SU-DHL-6 (cell line): ENCODE measurements at regions not wholly inside any gene's neighbourhood (a gene's known extent, or its start where the extent isn't known, plus 50 kb on each side); places are given as distances from the start of the nearest gene placed in this dataset.

Experiments
- H2AFZ ChIP-seq: fragments of 200-600 bp; sonication (generic); 2 replicates; pipeline ENCODE4 v1.6.1; 2014; ENCODE audit warnings: low read depth, mild to moderate bottlenecking, moderate library complexity, mixed read lengths, antibody characterized with exemption, low read length; ENCODE audit not compliant: severe bottlenecking
- H3F3A ChIP-seq: fragments of 200-600 bp; shearing (Covaris generic); 2 replicates; pipeline ENCODE4 v1.6.0; 2016; ENCODE audit warnings: antibody characterized with exemption, mild to moderate bottlenecking; ENCODE audit not compliant: insufficient read depth
- H3K27ac ChIP-seq: fragments of 200-600 bp; sonication (generic); 2 replicates; pipeline ENCODE4 v1.5.1; 2016; ENCODE audit warnings: low read depth, mild to moderate bottlenecking, low read length, moderate library complexity, mixed read lengths
- H3K27me3 ChIP-seq: fragments of 200-600 bp; sonication (generic), shearing (Covaris generic); 2 replicates; pipeline ENCODE4 v1.6.0; 2014; ENCODE audit warnings: mild to moderate bottlenecking, low read length
- H3K36me3 ChIP-seq: fragments of 200-600 bp; sonication (generic); 2 replicates; pipeline ENCODE4 v1.6.1; 2014; ENCODE audit warnings: mild to moderate bottlenecking, low read length, mixed read lengths
- H3K4me2 ChIP-seq: fragments of 300-600, 200-600 bp; shearing (Covaris generic), sonication (generic); 2 replicates; pipeline ENCODE4 v1.6.0; 2014; ENCODE audit warnings: low read length, low read depth, mild to moderate bottlenecking; ENCODE audit not compliant: poor library complexity, severe bottlenecking
- H3K4me3 ChIP-seq: fragments of 200-600 bp; sonication (generic); 2 replicates; pipeline ENCODE4 v1.5.1; 2014; ENCODE audit warnings: antibody characterized with exemption, low read length, mild to moderate bottlenecking, mixed read lengths; ENCODE audit not compliant: insufficient read depth, poor library complexity, severe bottlenecking
- H3K79me2 ChIP-seq: fragments of 200-600 bp; sonication (generic); 2 replicates; pipeline ENCODE4 v1.6.1; 2014; ENCODE audit warnings: mild to moderate bottlenecking, low read length, moderate library complexity; ENCODE audit not compliant: insufficient read depth
- H3K9ac ChIP-seq: fragments of 200-600 bp; sonication (generic); 2 replicates; pipeline ENCODE4 v1.7.0; 2014; ENCODE audit warnings: mild to moderate bottlenecking, low read length
- H3K9me2 ChIP-seq: fragments of 200-600 bp; sonication (generic); replicated peaks from 2 replicates; pipeline ENCODE4 v1.6.1; 2014; ENCODE audit warnings: low read length; ENCODE audit not compliant: insufficient read depth
- H3K9me3 ChIP-seq: fragments of 200-600 bp; sonication (generic); 2 replicates; pipeline ENCODE4 v1.6.1; 2014; ENCODE audit warnings: low read length, mixed read lengths; ENCODE audit not compliant: insufficient read depth
- H4K20me1 ChIP-seq: fragments of 200-600 bp; sonication (generic); 2 replicates; pipeline ENCODE4 v1.6.1; 2014; ENCODE audit warnings: low read depth, mild to moderate bottlenecking, antibody characterized with exemption, low read length, moderate library complexity, mixed read lengths
- EZH2phosphoT487 ChIP-seq: fragments of 200-600 bp; sonication (generic), shearing (Covaris generic); conservative IDR thresholded peaks from 2 replicates; pipeline ENCODE4 v1.6.1; 2018; ENCODE audit warnings: mild to moderate bottlenecking, antibody characterized with exemption, low read length, moderate library complexity, mixed read lengths
- TF ChIP-seq, protein P1 (sequence below): fragments of 200-600 bp; sonication (generic); IDR thresholded peaks from one replicate; pipeline ENCODE4 v1.5.1; 2017; ENCODE audit warnings: antibody characterized with exemption, mild to moderate bottlenecking, low read length, moderate library complexity; ENCODE audit not compliant: insufficient read depth, poor library complexity, severe bottlenecking

DNA sequence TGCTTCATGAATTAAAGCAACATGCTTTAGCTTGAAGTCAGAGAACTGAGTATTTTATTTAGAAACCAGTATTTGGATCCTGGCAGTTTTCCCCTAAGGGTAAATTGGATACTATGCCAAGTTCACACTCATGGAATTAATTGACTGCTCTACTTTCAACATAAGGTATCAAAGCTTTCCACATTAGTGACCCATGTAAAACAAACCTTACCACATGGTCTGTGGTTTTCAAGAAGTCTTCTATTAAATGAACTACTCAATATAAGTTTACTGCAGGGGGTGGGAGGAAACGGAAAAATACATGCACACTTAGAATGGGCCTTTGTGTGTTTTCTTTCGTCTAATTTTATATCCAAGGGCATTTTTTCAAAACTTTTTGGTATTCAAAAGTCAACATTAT, 232.0 kb upstream of the FBXL7 start:
- Histone ChIP-seq H3K79me2 (no peaks in the 10 kb centered on the region), H2AFZ (no peak overlapping the region), H3K27me3 (no peaks in the 10 kb centered on the region), H3K4me3 (no peak overlapping the region), H3F3A (no peaks in the 10 kb centered on the region), H3K9me2 (no peaks in the 10 kb centered on the region), H3K27ac (no peak overlapping the region), H3K9me3 (no peaks in the 10 kb centered on the region), H3K36me3 (no peaks in the 10 kb centered on the region), H3K4me2 (no peak overlapping the region), H3K9ac (no peak overlapping the region), H4K20me1 (no peaks in the 10 kb centered on the region)
- TF ChIP-seq, protein P1, sequence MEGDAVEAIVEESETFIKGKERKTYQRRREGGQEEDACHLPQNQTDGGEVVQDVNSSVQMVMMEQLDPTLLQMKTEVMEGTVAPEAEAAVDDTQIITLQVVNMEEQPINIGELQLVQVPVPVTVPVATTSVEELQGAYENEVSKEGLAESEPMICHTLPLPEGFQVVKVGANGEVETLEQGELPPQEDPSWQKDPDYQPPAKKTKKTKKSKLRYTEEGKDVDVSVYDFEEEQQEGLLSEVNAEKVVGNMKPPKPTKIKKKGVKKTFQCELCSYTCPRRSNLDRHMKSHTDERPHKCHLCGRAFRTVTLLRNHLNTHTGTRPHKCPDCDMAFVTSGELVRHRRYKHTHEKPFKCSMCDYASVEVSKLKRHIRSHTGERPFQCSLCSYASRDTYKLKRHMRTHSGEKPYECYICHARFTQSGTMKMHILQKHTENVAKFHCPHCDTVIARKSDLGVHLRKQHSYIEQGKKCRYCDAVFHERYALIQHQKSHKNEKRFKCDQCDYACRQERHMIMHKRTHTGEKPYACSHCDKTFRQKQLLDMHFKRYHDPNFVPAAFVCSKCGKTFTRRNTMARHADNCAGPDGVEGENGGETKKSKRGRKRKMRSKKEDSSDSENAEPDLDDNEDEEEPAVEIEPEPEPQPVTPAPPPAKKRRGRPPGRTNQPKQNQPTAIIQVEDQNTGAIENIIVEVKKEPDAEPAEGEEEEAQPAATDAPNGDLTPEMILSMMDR, result no peak
- no peak for TF ChIP-seq EZH2phosphoT487

DNA sequence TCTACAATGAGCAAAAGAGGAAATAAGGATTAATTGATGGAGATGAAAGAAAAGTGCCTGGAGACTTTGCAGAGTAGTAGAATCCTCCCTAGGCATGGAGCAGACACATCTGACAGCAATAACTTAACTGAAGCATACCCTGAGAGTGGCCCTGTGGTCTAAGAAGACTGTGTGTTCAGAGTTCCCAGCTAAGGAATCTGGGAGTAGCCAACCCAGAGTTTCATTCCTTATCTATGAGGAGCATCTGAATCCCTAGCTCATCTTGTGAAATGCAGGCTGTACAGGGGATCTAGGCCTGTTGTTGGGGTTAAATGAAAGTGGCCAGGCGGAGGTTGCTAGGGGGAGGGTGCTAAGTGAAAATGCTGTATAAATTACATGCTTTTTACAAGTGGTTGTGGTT, 233.1 kb upstream of the FBXL7 start:
- H3K4me3 ChIP-seq, result no peak overlapping the region
- no peaks in the 10 kb centered on the region for H3K9me2 ChIP-seq
- H3K36me3 ChIP-seq, result no peaks in the 10 kb centered on the region
- H3K27ac ChIP-seq, result no peak overlapping the region
- H3K27me3 ChIP-seq, result no peaks in the 10 kb centered on the region
- no peak overlapping the region for H3K9ac ChIP-seq
- no peak overlapping the region for H3K4me2 ChIP-seq
- TF ChIP-seq EZH2phosphoT487, result no peak
- TF ChIP-seq, protein P1, result no peak
- no peaks in the 10 kb centered on the region for H3K79me2 ChIP-seq
- no peaks in the 10 kb centered on the region for H3K9me3 ChIP-seq
- no peaks in the 10 kb centered on the region for H3F3A ChIP-seq
- H4K20me1 ChIP-seq, result no peaks in the 10 kb centered on the region
- H2AFZ ChIP-seq, result no peak overlapping the region

DNA sequence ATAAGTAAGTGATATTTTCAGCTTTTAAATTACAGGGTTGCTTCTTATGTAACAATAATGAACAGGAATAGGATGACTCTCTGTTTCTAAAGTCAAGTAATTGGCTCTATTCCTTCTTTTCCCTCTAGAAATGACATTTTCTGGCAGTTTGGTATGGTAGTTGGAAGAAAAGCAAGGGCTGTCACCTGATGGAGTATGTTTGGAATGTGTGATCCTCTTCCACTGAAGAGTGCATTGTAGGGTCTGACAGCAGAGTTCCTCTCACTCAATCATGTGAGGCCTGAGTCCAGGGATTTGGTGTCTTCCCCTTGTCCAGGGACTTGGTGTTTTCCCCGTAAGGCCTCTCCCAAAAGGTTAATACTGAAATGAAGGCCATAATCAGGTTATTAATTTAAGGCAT, 233.8 kb upstream of the FBXL7 start:
- no peak for TF ChIP-seq EZH2phosphoT487
- TF ChIP-seq, protein P1, result no peak
- H3K4me3 ChIP-seq, result no peak overlapping the region
- no peaks in the 10 kb centered on the region for H3K9me2 ChIP-seq
- H3K9ac ChIP-seq, result no peak overlapping the region
- H3K9me3 ChIP-seq, result no peaks in the 10 kb centered on the region
- no peak overlapping the region for H2AFZ ChIP-seq
- H3K79me2 ChIP-seq, result no peaks in the 10 kb centered on the region
- no peaks in the 10 kb centered on the region for H3F3A ChIP-seq
- H3K27me3 ChIP-seq, result no peaks in the 10 kb centered on the region
- H3K27ac ChIP-seq, result no peak overlapping the region
- H3K4me2 ChIP-seq, result no peak overlapping the region
- H4K20me1 ChIP-seq, result no peaks in the 10 kb centered on the region
- no peaks in the 10 kb centered on the region for H3K36me3 ChIP-seq

DNA sequence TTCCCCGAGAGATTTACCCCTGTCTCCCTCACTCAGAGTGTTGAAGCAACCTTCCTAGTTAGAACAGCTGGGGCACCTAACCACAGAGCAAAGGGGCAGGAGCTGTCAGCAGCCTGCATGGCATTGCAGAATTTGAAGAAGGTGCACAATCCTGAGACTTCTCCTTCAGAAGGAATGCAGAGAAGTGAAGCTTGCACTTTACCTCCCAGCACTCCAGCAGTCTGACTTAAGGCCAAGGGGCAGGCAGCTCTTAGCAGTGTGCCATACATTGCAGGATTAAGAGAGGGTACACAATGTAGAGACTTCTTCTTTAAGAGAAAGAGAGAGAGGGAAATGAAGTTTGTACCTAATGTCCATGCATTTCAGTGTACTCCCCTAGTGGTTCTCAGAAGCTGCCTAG, 236.0 kb upstream of the FBXL7 start:
- Histone ChIP-seq H3K9me3 (no peaks in the 10 kb centered on the region), H3K27me3 (no peaks in the 10 kb centered on the region), H3K27ac (no peak overlapping the region), H3K4me3 (no peak overlapping the region), H4K20me1 (no peaks in the 10 kb centered on the region), H3K79me2 (no peaks in the 10 kb centered on the region), H3K9me2 (no peaks in the 10 kb centered on the region), H2AFZ (no peak overlapping the region), H3K36me3 (no peaks in the 10 kb centered on the region), H3K9ac (no peak overlapping the region), H3F3A (no peaks in the 10 kb centered on the region), H3K4me2 (no peak overlapping the region)
- TF ChIP-seq, protein P1, result no peak
- TF ChIP-seq EZH2phosphoT487, result no peak
